NCI-H146 treated with DMSO at 0.1 percent for 48 hours (cell line): ENCODE measurements at regions not wholly inside any gene's neighbourhood (a gene's known extent, or its start where the extent isn't known, plus 50 kb on each side); places are given as distances from the start of the nearest gene placed in this dataset.

Experiments
- DNase-seq: peaks from one replicate; lab custom pipeline; 2025; ENCODE audit not compliant: unreplicated experiment; lab: John Stamatoyannopoulos, UW

GRCh38 chr9:117858561-117858960 lies 154.4 kb downstream of the TLR4 start:
- DNase-seq = no peak

GRCh38 chr9:117860849-117861248 lies 156.6 kb downstream of the TLR4 start:
- no peak for DNase-seq

GRCh38 chr9:117864385-117865057 lies 160.3 kb downstream of the TLR4 start:
- no peak for DNase-seq

- DNase-seq = no peak
Measured at GRCh38 chr9:117868594-117868993, 164.4 kb downstream of the TLR4 start.

- DNase-seq = no peak
Measured at GRCh38 chr9:117869287-117869686, 165.1 kb downstream of the TLR4 start.

GRCh38 chr9:117869712-117870111 lies 165.5 kb downstream of the TLR4 start:
- no peak for DNase-seq

- no peak for DNase-seq
Measured at GRCh38 chr9:117873664-117874063, 169.5 kb downstream of the TLR4 start.

GRCh38 chr9:117875886-117876285 lies 171.7 kb downstream of the TLR4 start:
- DNase-seq = no peak

- DNase-seq = no peak
Measured at GRCh38 chr9:117882171-117882570, 178.0 kb downstream of the TLR4 start.

GRCh38 chr9:117886616-117887015 lies 182.4 kb downstream of the TLR4 start:
- DNase-seq = no peak

GRCh38 chr9:117887383-117887782 lies 183.2 kb downstream of the TLR4 start:
- no peak for DNase-seq

GRCh38 chr9:117887941-117888340 lies 183.7 kb downstream of the TLR4 start:
- DNase-seq = no peak

GRCh38 chr9:117903453-117903852 lies 199.2 kb downstream of the TLR4 start:
- no peak for DNase-seq

- DNase-seq = no peak
Measured at GRCh38 chr9:117906763-117907162, 202.6 kb downstream of the TLR4 start.

GRCh38 chr9:117907420-117907819 lies 203.2 kb downstream of the TLR4 start:
- DNase-seq = no peak

- no peak for DNase-seq
Measured at GRCh38 chr9:117916291-117916690, 212.1 kb downstream of the TLR4 start.

- DNase-seq = no peak
Measured at GRCh38 chr9:117917873-117918272, 213.7 kb downstream of the TLR4 start.

- DNase-seq = no peak
Measured at GRCh38 chr9:117919538-117919937, 215.3 kb downstream of the TLR4 start.

- no peak for DNase-seq
Measured at GRCh38 chr9:117926031-117926658, 221.9 kb downstream of the TLR4 start.

GRCh38 chr9:117927354-117927753 lies 223.2 kb downstream of the TLR4 start:
- no peak for DNase-seq

- DNase-seq = no peak
Measured at GRCh38 chr9:117929868-117930267, 225.7 kb downstream of the TLR4 start.

- DNase-seq = no peak
Measured at GRCh38 chr9:117932585-117932984, 228.4 kb downstream of the TLR4 start.
